ENCODE measurements at regions not wholly inside any gene's neighbourhood (a gene's known extent, or its start where the extent isn't known, plus 50 kb on each side); places are given as distances from the start of the nearest gene placed in this dataset.
A peak's percentile ranks its signal among the peaks of the same experiment; 100 is the strongest.

DNA sequence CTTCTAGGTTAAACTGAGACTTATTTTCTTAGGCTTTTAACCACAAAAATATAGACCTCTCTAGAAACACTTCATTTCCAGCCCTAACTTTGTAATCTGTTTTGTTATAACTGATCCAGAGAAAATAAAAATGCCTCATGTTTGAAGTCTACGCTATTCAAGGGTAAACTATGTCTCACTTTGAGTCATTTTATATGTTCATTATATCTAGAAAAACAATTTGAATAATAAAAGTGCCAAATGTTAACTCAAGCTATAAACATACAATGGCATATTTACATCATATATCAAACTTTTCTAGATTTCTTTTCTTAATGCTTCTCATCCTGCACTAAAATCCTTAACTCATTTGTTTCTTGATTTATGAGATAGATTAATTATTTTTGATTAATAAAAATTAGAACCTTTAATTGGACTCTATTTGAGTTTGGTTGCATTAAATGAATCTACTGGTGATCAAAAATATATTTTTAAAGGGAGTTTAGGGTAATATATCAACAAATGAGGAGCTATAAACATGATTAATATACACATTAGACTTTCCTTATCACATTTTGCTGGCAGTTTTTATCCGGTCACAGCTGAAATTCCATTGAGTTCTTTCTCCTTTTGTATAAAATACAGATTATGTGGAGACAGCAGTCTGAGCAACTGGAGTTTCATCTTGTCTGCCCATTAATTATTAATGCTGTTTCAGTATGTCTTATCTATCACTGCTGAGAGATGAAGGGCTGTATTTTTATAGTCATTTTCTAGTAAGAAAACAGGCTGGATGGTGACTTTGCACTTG, 246.5 kb downstream of the TBX18 start:
- no peaks in the 10 kb centered on the region for H3K27me3 ChIP-seq

GRCh38 chr6:84516154-84516553, 248.2 kb downstream of the TBX18 start:
- no peaks in the 10 kb centered on the region for H3K27me3 ChIP-seq
- no peaks in the 10 kb centered on the region for H3K36me3 ChIP-seq
- TF ChIP-seq CTCF (IDR thresholded peaks at IDR 0.05; ENCODE audit: low read depth, low read length): no peak
- no peaks in the 10 kb centered on the region for H3K9me3 ChIP-seq (ENCODE audit: low read depth)
- no peak overlapping the region for H3K4me3 ChIP-seq
- no peak overlapping the region for H3K27ac ChIP-seq
- DNase-seq (ENCODE audit: low read depth in 1 of 2, low spot score in 1 of 2): no peak
- peaks cover 1% of the 10 kb centered on the region for H3K4me1 ChIP-seq (ENCODE audit: low read depth)

More for the DNA sequence above, 246.5 kb downstream of the TBX18 start:
- Histone ChIP-seq H3K36me3 (no peaks in the 10 kb centered on the region), H3K27ac (no peak overlapping the region), H3K4me1 (ENCODE audit: low read depth) (peaks cover 6% of the 10 kb centered on the region), H3K9me3 (ENCODE audit: low read depth) (no peaks in the 10 kb centered on the region), H3K4me3 (no peak overlapping the region)
- TF ChIP-seq CTCF (IDR thresholded peaks at IDR 0.05; ENCODE audit: low read depth, low read length): no peak
- no peak for DNase-seq (ENCODE audit: low read depth in 1 of 2, low spot score in 1 of 2)

- TF ChIP-seq CTCF (IDR thresholded peaks at IDR 0.05; ENCODE audit: low read depth, low read length): no peak
- H3K27ac ChIP-seq: no peak overlapping the region
- DNase-seq (ENCODE audit: low read depth in 1 of 2, low spot score in 1 of 2): no peak
- no peaks in the 10 kb centered on the region for H3K27me3 ChIP-seq
- no peaks in the 10 kb centered on the region for H3K36me3 ChIP-seq
- H3K9me3 ChIP-seq (ENCODE audit: low read depth): no peaks in the 10 kb centered on the region
- no peak overlapping the region for H3K4me3 ChIP-seq
- no peaks in the 10 kb centered on the region for H3K4me1 ChIP-seq (ENCODE audit: low read depth)
Measured at GRCh38 chr6:84515067-84515466, 249.3 kb downstream of the TBX18 start.

- no peak for TF ChIP-seq CTCF (IDR thresholded peaks at IDR 0.05; ENCODE audit: low read depth, low read length)
Measured at GRCh38 chr6:84514089-84514971, 250.1 kb downstream of the TBX18 start.

DNA sequence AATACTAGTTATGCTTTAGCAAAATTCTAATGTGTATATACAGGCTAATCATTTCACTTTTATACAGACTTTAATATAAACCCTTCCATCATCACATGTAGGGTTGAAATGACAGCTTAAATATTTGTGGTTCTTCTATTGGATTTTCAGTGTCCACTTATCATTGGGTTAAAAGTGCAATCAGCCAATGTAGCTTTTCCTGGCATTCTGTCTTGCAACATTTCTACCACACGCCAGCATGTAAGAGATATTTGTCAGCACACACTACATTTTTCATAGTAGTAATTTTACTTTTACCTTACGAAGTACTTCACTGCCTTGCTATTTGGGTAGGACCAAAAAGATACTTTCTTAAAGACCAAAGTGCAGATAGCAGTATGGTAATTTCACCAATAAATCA, 252.0 kb downstream of the TBX18 start:
- Histone ChIP-seq H3K9me3 (ENCODE audit: low read depth) (no peaks in the 10 kb centered on the region), H3K27me3 (no peaks in the 10 kb centered on the region), H3K27ac (no peak overlapping the region), H3K4me3 (no peak overlapping the region), H3K4me1 (ENCODE audit: low read depth) (no peaks in the 10 kb centered on the region), H3K36me3 (no peaks in the 10 kb centered on the region)
- DNase-seq (ENCODE audit: low read depth in 1 of 2, low spot score in 1 of 2): peak in 1 of 2 donors; percentile 84
- TF ChIP-seq CTCF (IDR thresholded peaks at IDR 0.05; ENCODE audit: low read depth, low read length): no peak

More at GRCh38 chr6:84514089-84514971, 250.1 kb downstream of the TBX18 start:
- Histone ChIP-seq H3K4me3 (no peak overlapping the region), H3K27ac (no peak overlapping the region), H3K36me3 (no peaks in the 10 kb centered on the region), H3K9me3 (ENCODE audit: low read depth) (no peaks in the 10 kb centered on the region), H3K4me1 (ENCODE audit: low read depth) (no peaks in the 10 kb centered on the region), H3K27me3 (no peaks in the 10 kb centered on the region)
- DNase-seq (ENCODE audit: low read depth in 1 of 2, low spot score in 1 of 2): no peak

All from cardiac muscle cell (in vitro differentiated cells and primary cell).